Keratinocyte (primary cell): ENCODE measurements at regions not wholly inside any gene's neighbourhood (a gene's known extent, or its start where the extent isn't known, plus 50 kb on each side); places are given as distances from the start of the nearest gene placed in this dataset.
A peak's percentile ranks its signal among the peaks of the same experiment; 100 is the strongest.

Source experiments
- DNase-seq: peaks from one replicate; pipeline ENCODE4 v3.0.0-alpha.2; 2011; ENCODE audit warnings: low read depth, missing footprints, low spot score
- FAIRE-seq: peaks from 2 replicates; lab custom pipeline; 2011; peaks lifted over from hg19 to GRCh38; lab: Jason Lieb, UNC
- H2AFZ ChIP-seq: 2 replicates; pipeline ENCODE4 v1.6.0; 2012; ENCODE audit warnings: low read length, control low read depth, inconsistent platforms; ENCODE audit not compliant: control insufficient read depth
- H3K27ac ChIP-seq: 2 replicates; pipeline ENCODE4 v1.5.1; 2011; ENCODE audit warnings: low read length; ENCODE audit not compliant: control insufficient read depth, insufficient read depth
- H3K27me3 ChIP-seq: 3 replicates; pipeline ENCODE4 v1.6.0; 2011; ENCODE audit warnings: low read length; ENCODE audit not compliant: control insufficient read depth, insufficient read depth; ENCODE audit errors: extremely low read depth
- H3K36me3 ChIP-seq, 2 experiments: 2 replicates in 1 of 2; 3 replicates in 1 of 2; pipeline ENCODE4 v1.5.1; 2011; ENCODE audit warnings: low read length in 2 of 2, mild to moderate bottlenecking in 1 of 2; ENCODE audit not compliant: control insufficient read depth in 2 of 2, insufficient read depth in 2 of 2; ENCODE audit errors: extremely low read depth in 1 of 2
- H3K4me1 ChIP-seq: 3 replicates; pipeline ENCODE4 v1.5.1; 2011; ENCODE audit warnings: low read length; ENCODE audit not compliant: control insufficient read depth, insufficient read depth; ENCODE audit errors: extremely low read depth
- H3K4me2 ChIP-seq: 3 replicates; pipeline ENCODE4 v1.6.0; 2011; ENCODE audit warnings: low read depth, low read length; ENCODE audit not compliant: control insufficient read depth, insufficient read depth; ENCODE audit errors: extremely low read depth
- H3K4me3 ChIP-seq, 3 experiments: fragments of 200-600 bp in 1 of 3; sonication (generic) in 1 of 3; 2 replicates in 2 of 3; 3 replicates in 1 of 3; pipeline ENCODE4 v1.5.1; 2011 to 2016; ENCODE audit warnings: low read length in 3 of 3, mild to moderate bottlenecking in 3 of 3, control low read depth in 2 of 3, inconsistent platforms in 1 of 3, low read depth in 1 of 3, mixed read lengths in 1 of 3, mixed run types in 1 of 3, moderate library complexity in 1 of 3; ENCODE audit not compliant: control insufficient read depth in 2 of 3, insufficient read depth in 2 of 3; ENCODE audit errors: extremely low read depth in 1 of 3
- H3K79me2 ChIP-seq: 2 replicates; pipeline ENCODE4 v1.6.0; 2012; ENCODE audit warnings: low read length; ENCODE audit not compliant: control insufficient read depth, insufficient read depth
- H3K9ac ChIP-seq: 3 replicates; pipeline ENCODE4 v1.6.0; 2011; ENCODE audit warnings: low read length; ENCODE audit not compliant: control insufficient read depth, insufficient read depth; ENCODE audit errors: extremely low read depth
- H3K9me1 ChIP-seq: 3 replicates; pipeline ENCODE4 v1.6.0; 2011; ENCODE audit warnings: low read length; ENCODE audit not compliant: control insufficient read depth, insufficient read depth; ENCODE audit errors: extremely low read depth
- H3K9me3 ChIP-seq: 2 replicates; pipeline ENCODE4 v1.5.1; 2012; ENCODE audit warnings: low read depth, low read length; ENCODE audit not compliant: control insufficient read depth
- H4K20me1 ChIP-seq: 3 replicates; pipeline ENCODE4 v1.6.0; 2011; ENCODE audit warnings: low read length; ENCODE audit not compliant: control insufficient read depth, insufficient read depth; ENCODE audit errors: extremely low read depth
- EZH2 ChIP-seq: IDR thresholded peaks from one replicate; pipeline ENCODE4 v1.6.1; 2012; ENCODE audit warnings: inconsistent platforms, mild to moderate bottlenecking, low read length, moderate library complexity
- dilution Hi-C: fragments of 300-500 bp; cut with MboI; formaldehyde crosslinking; loops from one replicate; pipeline ENCODE4 v1.7.0; 2020; ENCODE audit warnings: low sequenced_read_pairs; ENCODE audit not compliant: extremely low pct_ligation_motif_present
- TF ChIP-seq, protein P1 (sequence below), 3 experiments: IDR thresholded peaks in 1 of 3; conservative IDR thresholded peaks in 1 of 3; optimal IDR thresholded peaks in 1 of 3; 2 replicates in 2 of 3; 3 replicates in 1 of 3; pipeline versions ENCODE3 to v1.5.1; 2011; ENCODE audit warnings: low read length in 3 of 3, mild to moderate bottlenecking in 3 of 3, moderate library complexity in 2 of 3, control low read depth in 1 of 3, inconsistent platforms in 1 of 3; ENCODE audit not compliant: insufficient read depth in 2 of 3; ENCODE audit errors: extremely low read depth in 1 of 3

DNA sequence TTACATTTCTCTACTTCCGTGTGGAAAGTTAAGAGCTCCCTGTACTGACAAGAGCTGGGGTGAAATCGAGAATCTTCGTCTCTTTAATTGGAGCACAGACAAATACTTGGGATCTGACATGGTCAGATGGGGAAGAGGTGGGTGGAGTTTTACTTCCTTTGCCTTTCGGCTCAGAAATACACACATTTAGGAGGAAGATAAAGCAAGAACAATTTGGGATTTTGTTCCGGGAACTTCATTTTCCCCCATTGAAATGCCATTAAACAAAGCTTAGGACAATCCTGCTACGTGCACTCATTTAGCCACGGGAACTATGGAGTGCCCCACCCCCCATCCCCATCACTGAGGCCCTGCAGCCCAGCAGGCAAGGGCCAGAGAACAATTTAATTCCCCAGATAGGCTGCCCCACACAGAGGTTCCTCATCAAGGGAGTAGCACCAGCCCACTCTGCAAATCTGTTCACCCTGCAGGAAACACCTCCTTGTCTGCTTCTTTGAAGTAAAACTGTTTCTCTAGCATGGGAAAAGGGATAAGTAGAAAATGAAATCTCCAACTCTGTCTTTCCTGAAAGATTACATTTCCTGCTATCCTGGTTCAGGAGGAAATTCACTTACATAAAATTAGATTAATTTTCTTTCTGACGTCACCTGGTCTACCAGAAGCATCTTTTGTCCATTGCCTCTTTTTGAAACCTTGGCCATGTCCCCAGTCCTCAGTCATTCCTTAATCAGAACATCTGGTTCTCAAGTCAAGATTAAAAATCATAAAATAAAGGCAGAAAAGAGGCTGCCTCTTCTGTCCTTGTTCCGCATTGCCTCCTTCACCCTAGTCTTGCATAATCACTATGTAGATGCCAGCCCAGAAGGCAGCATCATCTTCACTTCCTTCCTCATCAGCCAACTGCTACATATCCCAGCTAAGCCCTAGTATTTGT, 206.4 kb downstream of the ENC1 start:
- H3K4me2 ChIP-seq: peak overlapping the region; percentile 67
- no peak for TF ChIP-seq EZH2
- TF ChIP-seq, protein P1, sequence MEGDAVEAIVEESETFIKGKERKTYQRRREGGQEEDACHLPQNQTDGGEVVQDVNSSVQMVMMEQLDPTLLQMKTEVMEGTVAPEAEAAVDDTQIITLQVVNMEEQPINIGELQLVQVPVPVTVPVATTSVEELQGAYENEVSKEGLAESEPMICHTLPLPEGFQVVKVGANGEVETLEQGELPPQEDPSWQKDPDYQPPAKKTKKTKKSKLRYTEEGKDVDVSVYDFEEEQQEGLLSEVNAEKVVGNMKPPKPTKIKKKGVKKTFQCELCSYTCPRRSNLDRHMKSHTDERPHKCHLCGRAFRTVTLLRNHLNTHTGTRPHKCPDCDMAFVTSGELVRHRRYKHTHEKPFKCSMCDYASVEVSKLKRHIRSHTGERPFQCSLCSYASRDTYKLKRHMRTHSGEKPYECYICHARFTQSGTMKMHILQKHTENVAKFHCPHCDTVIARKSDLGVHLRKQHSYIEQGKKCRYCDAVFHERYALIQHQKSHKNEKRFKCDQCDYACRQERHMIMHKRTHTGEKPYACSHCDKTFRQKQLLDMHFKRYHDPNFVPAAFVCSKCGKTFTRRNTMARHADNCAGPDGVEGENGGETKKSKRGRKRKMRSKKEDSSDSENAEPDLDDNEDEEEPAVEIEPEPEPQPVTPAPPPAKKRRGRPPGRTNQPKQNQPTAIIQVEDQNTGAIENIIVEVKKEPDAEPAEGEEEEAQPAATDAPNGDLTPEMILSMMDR (optimal IDR thresholded peaks at IDR 0.05 in 1 of 3, IDR thresholded peaks at IDR 0.05 in 1 of 3, conservative IDR thresholded peaks at IDR 0.05 in 1 of 3; ENCODE audit: extremely low read depth in 1 of 3, insufficient read depth in 2 of 3, low read length in 3 of 3): no peak
- FAIRE-seq (peak; percentile 46), DNase-seq (no peak)
- peak overlapping the region; percentile 55 for H3K27ac ChIP-seq
- peak overlapping the region; percentile 58 for H2AFZ ChIP-seq
- no peaks in the 10 kb centered on the region for H3K36me3 ChIP-seq
- no peaks in the 10 kb centered on the region for H3K9me3 ChIP-seq
- no peaks in the 10 kb centered on the region for H3K27me3 ChIP-seq
- no peak overlapping the region for H3K9ac ChIP-seq
- H3K79me2 ChIP-seq: no peaks in the 10 kb centered on the region
- dilution Hi-C loops: no loop called here
- no peaks in the 10 kb centered on the region for H3K9me1 ChIP-seq
- no peaks in the 10 kb centered on the region for H4K20me1 ChIP-seq
- H3K4me3 ChIP-seq: peak overlapping the region in 1 of 3 experiments; percentile 5
- peaks cover 27% of the 10 kb centered on the region for H3K4me1 ChIP-seq

DNA sequence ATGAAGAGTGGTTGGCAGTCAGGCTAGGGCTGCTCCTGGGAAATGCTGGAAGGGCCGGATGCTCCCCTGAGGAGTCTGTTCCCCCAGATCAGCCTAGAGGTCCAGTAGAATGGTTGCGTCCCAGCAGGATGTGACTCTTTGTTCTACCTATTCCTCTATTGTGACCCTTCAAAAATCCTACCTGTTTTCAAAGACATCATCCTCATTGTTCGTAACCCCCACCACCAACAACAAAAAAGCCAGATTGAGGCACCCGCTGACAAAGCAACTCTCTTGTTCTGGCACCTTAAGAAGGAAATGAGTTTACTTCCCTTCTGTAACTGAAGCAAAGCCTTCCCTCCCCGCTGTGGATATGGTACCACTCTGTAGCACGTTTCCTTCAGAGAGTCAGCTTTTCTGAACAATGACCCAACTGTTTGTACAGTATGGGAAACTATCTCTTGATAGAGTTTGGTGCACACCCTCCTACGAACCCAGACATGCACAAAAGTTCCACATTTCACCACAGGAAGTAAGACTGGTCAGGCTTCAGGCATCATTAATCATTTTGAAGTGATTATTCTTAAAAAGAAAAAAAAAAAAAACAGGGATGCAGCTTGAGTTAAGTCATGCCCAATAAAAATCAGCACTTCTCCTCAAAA, 207.2 kb downstream of the ENC1 start:
- Histone ChIP-seq H3K4me3 (peak overlapping the region in 1 of 3 experiments; percentile 7), H3K4me1 (peaks cover 29% of the 10 kb centered on the region), H3K27me3 (no peaks in the 10 kb centered on the region), H2AFZ (peak overlapping the region; percentile 58), H3K9me3 (no peaks in the 10 kb centered on the region), H3K9ac (peak overlapping the region; percentile 22), H3K4me2 (peak overlapping the region; percentile 67), H3K9me1 (no peaks in the 10 kb centered on the region), H4K20me1 (no peaks in the 10 kb centered on the region), H3K79me2 (no peaks in the 10 kb centered on the region), H3K36me3 (no peaks in the 10 kb centered on the region), H3K27ac (peak overlapping the region; percentile 70)
- dilution Hi-C loops: no loop called here
- no peak for TF ChIP-seq EZH2
- TF ChIP-seq, protein P1 (optimal IDR thresholded peaks at IDR 0.05 in 1 of 3, IDR thresholded peaks at IDR 0.05 in 1 of 3, conservative IDR thresholded peaks at IDR 0.05 in 1 of 3; ENCODE audit: extremely low read depth in 1 of 3, insufficient read depth in 2 of 3, low read length in 3 of 3): no peak
- DNase-seq: peak; percentile 44
- peak; percentile 100 for FAIRE-seq
